ENCODE measurements at regions not wholly inside any gene's neighbourhood (a gene's known extent, or its start where the extent isn't known, plus 50 kb on each side); places are given as distances from the start of the nearest gene placed in this dataset.

- DNase-seq (ENCODE audit: low read depth), result no peak
- no peak for TF ChIP-seq CTCF (IDR thresholded peaks at IDR 0.05; ENCODE audit: insufficient read depth, low read depth, low read length, missing control alignments)
Measured at GRCh38 chr18:59769129-59769865, 72.1 kb upstream of the CCBE1 start.

GRCh38 chr18:59768409-59768808, 71.2 kb upstream of the CCBE1 start:
- DNase-seq (ENCODE audit: low read depth), result no peak
- H3K4me3 ChIP-seq (ENCODE audit: low read length), result no peak overlapping the region
- no peak for TF ChIP-seq CTCF (IDR thresholded peaks at IDR 0.05; ENCODE audit: insufficient read depth, low read depth, low read length, missing control alignments)

More at GRCh38 chr18:59769129-59769865, 72.1 kb upstream of the CCBE1 start:
- H3K4me3 ChIP-seq (ENCODE audit: low read length), result no peak overlapping the region

- peak; percentile 58 for DNase-seq (ENCODE audit: low read depth)
- H3K4me3 ChIP-seq (ENCODE audit: low read length), result no peak overlapping the region
- no peak for TF ChIP-seq CTCF (IDR thresholded peaks at IDR 0.05; ENCODE audit: insufficient read depth, low read depth, low read length, missing control alignments)
Measured at GRCh38 chr18:59767732-59768131, 70.5 kb upstream of the CCBE1 start.

GRCh38 chr18:59765343-59765742, 68.1 kb upstream of the CCBE1 start:
- no peak for TF ChIP-seq CTCF (IDR thresholded peaks at IDR 0.05; ENCODE audit: insufficient read depth, low read depth, low read length, missing control alignments)
- DNase-seq (ENCODE audit: low read depth), result peak; percentile 58
- no peak overlapping the region for H3K4me3 ChIP-seq (ENCODE audit: low read length)

GRCh38 chr18:59764281-59764680, 67.1 kb upstream of the CCBE1 start:
- no peak for TF ChIP-seq CTCF (IDR thresholded peaks at IDR 0.05; ENCODE audit: insufficient read depth, low read depth, low read length, missing control alignments)
- no peak overlapping the region for H3K4me3 ChIP-seq (ENCODE audit: low read length)
- no peak for DNase-seq (ENCODE audit: low read depth)

GRCh38 chr18:59763541-59764136, 66.4 kb upstream of the CCBE1 start:
- H3K4me3 ChIP-seq (ENCODE audit: low read length), result no peak overlapping the region

More at GRCh38 chr18:59763541-59764136, 66.4 kb upstream of the CCBE1 start:
- no peak for DNase-seq (ENCODE audit: low read depth)
- no peak for TF ChIP-seq CTCF (IDR thresholded peaks at IDR 0.05; ENCODE audit: insufficient read depth, low read depth, low read length, missing control alignments)
